HEK293 (cell line): ENCODE measurements at regions not wholly inside any gene's neighbourhood (a gene's known extent, or its start where the extent isn't known, plus 50 kb on each side); places are given as distances from the start of the nearest gene placed in this dataset.

Experiments
- CTCF ChIA-PET: fragments of 350-600 bp; formaldehyde crosslinking; extraction: SDS; loops from one replicate; lab custom pipeline; 2021; ENCODE audit warnings: antibody characterized with exemption; lab: Yijun Ruan, JAX
- POLR2A ChIA-PET: fragments of 300-600 bp; formaldehyde crosslinking; extraction: SDS; loops from one replicate; lab custom pipeline; 2020; ENCODE audit warnings: antibody characterized with exemption, inconsistent platforms; lab: Yijun Ruan, JAX
- H3K27ac ChIP-seq: fragments of 200-500 bp; sonication (Bioruptor generic); 2 replicates; pipeline ENCODE4 v1.5.1; 2014; ENCODE audit warnings: low read depth, low read length, control low read depth, inconsistent platforms; ENCODE audit errors: extremely low read depth
- H3K36me3 ChIP-seq, 2 experiments: fragments of 200-500 bp in 1 of 2; sonication (Bioruptor generic) in 1 of 2; 1 replicate in 1 of 2; 2 replicates in 1 of 2; pipeline ENCODE4 v1.5.1; 2014 to 2017; ENCODE audit warnings: inconsistent platforms in 2 of 2, low read length in 2 of 2; ENCODE audit not compliant: control insufficient read depth in 2 of 2, insufficient read depth in 1 of 2
- H3K4me1 ChIP-seq: fragments of 200-500 bp; sonication (Bioruptor generic); 2 replicates; pipeline ENCODE4 v1.5.1; 2014; ENCODE audit warnings: mild to moderate bottlenecking, low read length, inconsistent platforms; ENCODE audit not compliant: control insufficient read depth, insufficient read depth
- H3K4me3 ChIP-seq: 2 replicates; pipeline ENCODE4 v1.5.1; 2011; ENCODE audit warnings: low read depth, mild to moderate bottlenecking, control low read depth, low read length, moderate library complexity
- H3K9me3 ChIP-seq: fragments of 200-500 bp; sonication (Bioruptor generic); 2 replicates; pipeline ENCODE4 v1.5.1; 2014; ENCODE audit warnings: low read depth, low read length, inconsistent platforms; ENCODE audit not compliant: control insufficient read depth, insufficient read depth
- FEZF1 ChIP-seq: fragments of 450-650 bp; formaldehyde crosslinking; IDR thresholded peaks from 2 replicates; pipeline ENCODE4 v1.5.1; 2016; ENCODE audit warnings: missing biosample characterization, missing genetic modification characterization
- GLIS2 ChIP-seq: fragments of 450-650 bp; formaldehyde crosslinking; IDR thresholded peaks from 2 replicates; pipeline ENCODE4 v1.5.1; 2016; ENCODE audit warnings: missing biosample characterization, missing genetic modification characterization
- HOXA7 ChIP-seq: sonication (generic); formaldehyde crosslinking; IDR thresholded peaks from 2 replicates; pipeline ENCODE4 v1.8.1; 2022; ENCODE audit warnings: missing genetic modification reagents, borderline replicate concordance
- KLF16 ChIP-seq: fragments of 450-650 bp; formaldehyde crosslinking; IDR thresholded peaks from 2 replicates; pipeline ENCODE4 v1.5.1; 2017; ENCODE audit warnings: missing biosample characterization, missing genetic modification characterization
- SETDB1 ChIP-seq: IDR thresholded peaks from one replicate; pipeline ENCODE4 v1.6.1; 2017; ENCODE audit warnings: mild to moderate bottlenecking, low read length, moderate library complexity, mixed read lengths; ENCODE audit not compliant: insufficient read length
- YY2 ChIP-seq: fragments of 450-650 bp; formaldehyde crosslinking; IDR thresholded peaks from 2 replicates; pipeline ENCODE4 v1.5.1; 2016; ENCODE audit warnings: missing biosample characterization, missing genetic modification characterization
- ZNF112 ChIP-seq: fragments of 450-650 bp; formaldehyde crosslinking; IDR thresholded peaks from 2 replicates; pipeline ENCODE4 v1.5.0; 2017; ENCODE audit warnings: missing biosample characterization, missing genetic modification characterization
- ZNF157 ChIP-seq: fragments of 450-650 bp; formaldehyde crosslinking; IDR thresholded peaks from 2 replicates; pipeline ENCODE4 v1.5.1; 2016; ENCODE audit warnings: missing biosample characterization, missing genetic modification characterization
- ZNF19 ChIP-seq: fragments of 450-650 bp; formaldehyde crosslinking; IDR thresholded peaks from 2 replicates; pipeline ENCODE4; 2016; ENCODE audit warnings: missing biosample characterization, missing genetic modification characterization, low read depth
- ZNF23 ChIP-seq: fragments of 450-650 bp; formaldehyde crosslinking; IDR thresholded peaks from 2 replicates; pipeline ENCODE4 v1.5.1; 2016; ENCODE audit warnings: missing biosample characterization, missing genetic modification characterization, borderline replicate concordance
- ZNF280C ChIP-seq: fragments of 450-650 bp; formaldehyde crosslinking; IDR thresholded peaks from 2 replicates; pipeline ENCODE4 v1.5.1; 2016; ENCODE audit warnings: missing biosample characterization, missing genetic modification characterization
- ZNF311 ChIP-seq: fragments of 450-650 bp; formaldehyde crosslinking; IDR thresholded peaks from 2 replicates; pipeline ENCODE4 v1.5.1; 2017; ENCODE audit warnings: missing biosample characterization, missing genetic modification characterization, borderline replicate concordance
- ZNF433 ChIP-seq: fragments of 450-650 bp; formaldehyde crosslinking; IDR thresholded peaks from 2 replicates; pipeline ENCODE4 v1.5.1; 2016; ENCODE audit warnings: missing biosample characterization, missing genetic modification characterization, low read depth
- ZNF549 ChIP-seq: fragments of 450-650 bp; IDR thresholded peaks from 2 replicates; pipeline ENCODE4 v1.5.1; 2018; ENCODE audit warnings: missing biosample characterization, missing genetic modification characterization, mild to moderate bottlenecking, inconsistent platforms, moderate library complexity
- ZNF626 ChIP-seq: fragments of 450-650 bp; sonication (Bioruptor Pico); formaldehyde crosslinking; IDR thresholded peaks from 2 replicates; pipeline ENCODE4 v1.5.1; 2018; ENCODE audit warnings: missing biosample characterization, missing genetic modification characterization, inconsistent platforms
- ZNF660 ChIP-seq: fragments of 450-650 bp; IDR thresholded peaks from 2 replicates; pipeline ENCODE4 v1.5.1; 2018; ENCODE audit warnings: missing biosample characterization, mild to moderate bottlenecking, missing genetic modification characterization
- ZNF701 ChIP-seq: fragments of 450-650 bp; formaldehyde crosslinking; IDR thresholded peaks from 2 replicates; pipeline ENCODE4 v1.5.1; 2016; ENCODE audit warnings: missing biosample characterization, missing genetic modification characterization
- ZNF776 ChIP-seq: fragments of 450-650 bp; formaldehyde crosslinking; IDR thresholded peaks from 2 replicates; pipeline ENCODE4 v1.5.0; 2017; ENCODE audit warnings: missing biosample characterization, missing genetic modification characterization, borderline replicate concordance
- ZNF837 ChIP-seq: fragments of 450-650 bp; formaldehyde crosslinking; IDR thresholded peaks from 2 replicates; pipeline ENCODE4 v1.5.1; 2016; ENCODE audit warnings: missing biosample characterization, missing genetic modification characterization
- TF ChIP-seq, protein P1 (sequence below): fragments of 450-650 bp; formaldehyde crosslinking; IDR thresholded peaks from 2 replicates; pipeline ENCODE4 v1.5.1; 2016; ENCODE audit warnings: missing biosample characterization, missing genetic modification characterization
- TF ChIP-seq, protein P2 (sequence below): IDR thresholded peaks from 2 replicates; pipeline ENCODE4 v1.6.1; 2011; ENCODE audit warnings: mild to moderate bottlenecking, low read depth, low read length, borderline replicate concordance
- TF ChIP-seq, protein P3 (sequence below): fragments of 450-650 bp; formaldehyde crosslinking; IDR thresholded peaks from 2 replicates; pipeline ENCODE4 v1.5.1; 2016; ENCODE audit warnings: missing biosample characterization, missing genetic modification characterization
- TF ChIP-seq, protein P4 (sequence below): fragments of 450-650 bp; formaldehyde crosslinking; IDR thresholded peaks from 2 replicates; pipeline ENCODE4 v1.5.1; 2016; ENCODE audit warnings: missing biosample characterization, missing genetic modification characterization

DNA sequence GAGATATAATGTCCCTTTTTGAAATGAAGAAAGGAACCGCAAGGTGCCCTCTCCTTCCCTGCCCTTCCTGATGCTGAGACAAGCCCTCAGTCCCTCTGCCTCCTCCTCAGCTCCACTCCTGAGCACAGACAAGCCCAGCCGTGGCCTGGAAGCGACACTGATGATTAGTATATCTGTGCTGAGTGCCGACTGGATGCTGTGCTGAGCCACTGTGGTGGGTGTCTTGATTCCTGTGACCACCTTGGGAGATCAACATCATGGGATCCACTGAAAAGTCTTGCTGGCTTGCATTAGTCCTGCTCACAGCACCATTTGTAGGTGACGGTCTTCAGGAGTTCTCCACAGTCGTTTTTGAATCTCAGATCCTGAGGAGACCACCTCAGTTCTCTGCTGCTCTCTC is 59.5 kb upstream of the HGFAC start:
- ChIA-PET CTCF (no interaction called here), POLR2A (no interaction called here)
- no peak for TF ChIP-seq ZNF701
- no peak for TF ChIP-seq ZNF433 (tag by site-specific recombination)
- no peak for TF ChIP-seq SETDB1
- TF ChIP-seq YY2 (tag by site-specific recombination): no peak
- TF ChIP-seq ZNF19: no peak
- no peak for TF ChIP-seq ZNF23 (tag by site-specific recombination)
- TF ChIP-seq ZNF626 (tag by site-specific recombination): no peak
- TF ChIP-seq ZNF112 (tag by site-specific recombination): no peak
- no peak for TF ChIP-seq ZNF549 (tag by site-specific recombination)
- TF ChIP-seq, protein P1, sequence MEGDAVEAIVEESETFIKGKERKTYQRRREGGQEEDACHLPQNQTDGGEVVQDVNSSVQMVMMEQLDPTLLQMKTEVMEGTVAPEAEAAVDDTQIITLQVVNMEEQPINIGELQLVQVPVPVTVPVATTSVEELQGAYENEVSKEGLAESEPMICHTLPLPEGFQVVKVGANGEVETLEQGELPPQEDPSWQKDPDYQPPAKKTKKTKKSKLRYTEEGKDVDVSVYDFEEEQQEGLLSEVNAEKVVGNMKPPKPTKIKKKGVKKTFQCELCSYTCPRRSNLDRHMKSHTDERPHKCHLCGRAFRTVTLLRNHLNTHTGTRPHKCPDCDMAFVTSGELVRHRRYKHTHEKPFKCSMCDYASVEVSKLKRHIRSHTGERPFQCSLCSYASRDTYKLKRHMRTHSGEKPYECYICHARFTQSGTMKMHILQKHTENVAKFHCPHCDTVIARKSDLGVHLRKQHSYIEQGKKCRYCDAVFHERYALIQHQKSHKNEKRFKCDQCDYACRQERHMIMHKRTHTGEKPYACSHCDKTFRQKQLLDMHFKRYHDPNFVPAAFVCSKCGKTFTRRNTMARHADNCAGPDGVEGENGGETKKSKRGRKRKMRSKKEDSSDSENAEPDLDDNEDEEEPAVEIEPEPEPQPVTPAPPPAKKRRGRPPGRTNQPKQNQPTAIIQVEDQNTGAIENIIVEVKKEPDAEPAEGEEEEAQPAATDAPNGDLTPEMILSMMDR (tag by site-specific recombination): no peak
- TF ChIP-seq HOXA7 (CRISPR knock-in tag): no peak

DNA sequence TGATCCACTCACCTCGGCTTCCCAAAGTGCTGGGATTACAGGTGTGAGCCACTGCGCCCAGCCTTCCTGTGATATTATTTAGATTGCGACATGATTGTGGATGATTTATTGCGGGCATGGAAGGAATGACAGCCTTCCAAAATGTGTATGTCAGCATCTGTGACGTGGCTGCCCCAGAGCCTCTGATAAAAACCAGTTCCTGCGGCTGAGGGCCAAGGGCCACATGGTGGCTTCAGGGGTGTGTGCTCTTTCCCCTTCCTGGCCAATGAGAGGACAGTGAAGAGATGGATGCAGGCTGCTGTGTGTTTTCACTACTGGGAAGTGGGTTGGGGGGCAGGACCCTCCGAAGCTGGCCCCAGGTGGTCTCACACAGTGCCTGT is 57.4 kb upstream of the HGFAC start:
- ChIA-PET POLR2A (no interaction called here), CTCF (no interaction called here)
- no peaks in the 10 kb centered on the region for H3K9me3 ChIP-seq
- H3K27ac ChIP-seq: no peak overlapping the region
- peaks cover 9% of the 10 kb centered on the region; the same call in 1 of the 2 replicates for H3K4me1 ChIP-seq
- TF ChIP-seq ZNF157 (tag by site-specific recombination) (no peak), GLIS2 (tag by site-specific recombination) (no peak), KLF16 (tag by site-specific recombination) (no peak), ZNF837 (tag by site-specific recombination) (no peak), ZNF280C (tag by site-specific recombination) (no peak), FEZF1 (tag by site-specific recombination) (no peak), ZNF311 (no peak), ZNF776 (tag by site-specific recombination) (no peak), ZNF660 (tag by site-specific recombination) (no peak)
- TF ChIP-seq, protein P2, sequence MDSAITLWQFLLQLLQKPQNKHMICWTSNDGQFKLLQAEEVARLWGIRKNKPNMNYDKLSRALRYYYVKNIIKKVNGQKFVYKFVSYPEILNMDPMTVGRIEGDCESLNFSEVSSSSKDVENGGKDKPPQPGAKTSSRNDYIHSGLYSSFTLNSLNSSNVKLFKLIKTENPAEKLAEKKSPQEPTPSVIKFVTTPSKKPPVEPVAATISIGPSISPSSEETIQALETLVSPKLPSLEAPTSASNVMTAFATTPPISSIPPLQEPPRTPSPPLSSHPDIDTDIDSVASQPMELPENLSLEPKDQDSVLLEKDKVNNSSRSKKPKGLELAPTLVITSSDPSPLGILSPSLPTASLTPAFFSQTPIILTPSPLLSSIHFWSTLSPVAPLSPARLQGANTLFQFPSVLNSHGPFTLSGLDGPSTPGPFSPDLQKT: no peak
- TF ChIP-seq, protein P3, sequence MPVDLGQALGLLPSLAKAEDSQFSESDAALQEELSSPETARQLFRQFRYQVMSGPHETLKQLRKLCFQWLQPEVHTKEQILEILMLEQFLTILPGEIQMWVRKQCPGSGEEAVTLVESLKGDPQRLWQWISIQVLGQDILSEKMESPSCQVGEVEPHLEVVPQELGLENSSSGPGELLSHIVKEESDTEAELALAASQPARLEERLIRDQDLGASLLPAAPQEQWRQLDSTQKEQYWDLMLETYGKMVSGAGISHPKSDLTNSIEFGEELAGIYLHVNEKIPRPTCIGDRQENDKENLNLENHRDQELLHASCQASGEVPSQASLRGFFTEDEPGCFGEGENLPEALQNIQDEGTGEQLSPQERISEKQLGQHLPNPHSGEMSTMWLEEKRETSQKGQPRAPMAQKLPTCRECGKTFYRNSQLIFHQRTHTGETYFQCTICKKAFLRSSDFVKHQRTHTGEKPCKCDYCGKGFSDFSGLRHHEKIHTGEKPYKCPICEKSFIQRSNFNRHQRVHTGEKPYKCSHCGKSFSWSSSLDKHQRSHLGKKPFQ (tag by site-specific recombination): no peak
- TF ChIP-seq, protein P4, sequence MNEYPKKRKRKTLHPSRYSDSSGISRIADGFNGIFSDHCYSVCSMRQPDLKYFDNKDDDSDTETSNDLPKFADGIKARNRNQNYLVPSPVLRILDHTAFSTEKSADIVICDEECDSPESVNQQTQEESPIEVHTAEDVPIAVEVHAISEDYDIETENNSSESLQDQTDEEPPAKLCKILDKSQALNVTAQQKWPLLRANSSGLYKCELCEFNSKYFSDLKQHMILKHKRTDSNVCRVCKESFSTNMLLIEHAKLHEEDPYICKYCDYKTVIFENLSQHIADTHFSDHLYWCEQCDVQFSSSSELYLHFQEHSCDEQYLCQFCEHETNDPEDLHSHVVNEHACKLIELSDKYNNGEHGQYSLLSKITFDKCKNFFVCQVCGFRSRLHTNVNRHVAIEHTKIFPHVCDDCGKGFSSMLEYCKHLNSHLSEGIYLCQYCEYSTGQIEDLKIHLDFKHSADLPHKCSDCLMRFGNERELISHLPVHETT (tag by site-specific recombination): no peak
- no peak overlapping the region for H3K4me3 ChIP-seq
- no peaks in the 10 kb centered on the region for H3K36me3 ChIP-seq

More for the DNA sequence above, 59.5 kb upstream of the HGFAC start:
- Histone ChIP-seq H3K4me1 (no peaks in the 10 kb centered on the region), H3K27ac (no peak overlapping the region), H3K36me3 (no peaks in the 10 kb centered on the region), H3K4me3 (no peak overlapping the region), H3K9me3 (no peaks in the 10 kb centered on the region)
